NCI-H2227 (cell line): ENCODE measurements at regions not wholly inside any gene's neighbourhood (a gene's known extent, or its start where the extent isn't known, plus 50 kb on each side); places are given as distances from the start of the nearest gene placed in this dataset.

Experiments
- DNase-seq: peaks from one replicate; lab custom pipeline; 2025; ENCODE audit not compliant: unreplicated experiment; lab: John Stamatoyannopoulos, UW

- DNase-seq, result no peak
Measured at GRCh38 chr1:30516485-30516858, 206.9 kb downstream of the MATN1 start.

- no peak for DNase-seq
Measured at GRCh38 chr1:30515755-30516484, 207.5 kb downstream of the MATN1 start.

DNA sequence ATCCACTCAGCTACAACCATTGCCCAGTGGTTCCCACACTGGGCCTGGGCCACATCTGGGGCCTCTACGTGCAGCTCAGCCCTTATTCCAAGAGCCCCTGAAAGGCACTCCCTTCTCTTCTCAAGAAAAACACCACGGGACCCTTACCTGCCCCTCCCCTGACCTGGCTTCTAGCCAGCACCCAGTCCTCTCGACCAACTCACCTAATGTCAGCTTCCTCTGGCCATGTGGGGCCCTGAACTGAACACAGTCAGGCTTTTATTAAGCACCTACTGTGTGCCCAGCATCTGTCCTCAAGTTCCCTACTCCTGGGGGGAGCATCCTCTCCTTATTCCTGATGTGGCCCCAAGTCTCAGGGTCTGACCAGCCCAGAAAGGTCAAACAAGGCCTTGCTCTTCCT lies 208.4 kb downstream of the MATN1 start:
- DNase-seq, result no peak

- DNase-seq, result no peak
Measured at GRCh38 chr1:30514137-30514654, 209.2 kb downstream of the MATN1 start.

- DNase-seq, result no peak
Measured at GRCh38 chr1:30513396-30514136, 209.8 kb downstream of the MATN1 start.

DNA sequence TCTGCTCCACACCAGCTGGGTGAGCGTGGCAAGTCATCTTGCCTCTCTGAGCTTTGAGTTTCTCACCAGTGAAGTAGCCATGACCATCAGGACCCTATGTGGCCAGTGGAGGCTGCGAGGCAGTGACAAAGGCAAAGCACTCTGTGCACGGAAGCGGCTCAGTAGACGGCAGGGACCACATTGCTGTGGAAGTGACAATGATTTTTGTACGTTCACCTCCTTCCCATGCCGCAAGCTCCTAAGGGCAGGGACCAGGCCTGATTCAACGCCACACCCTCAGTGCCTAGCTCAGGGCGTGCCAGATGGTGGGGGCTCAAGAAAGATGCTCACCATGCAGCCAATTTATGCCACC lies 210.5 kb downstream of the MATN1 start:
- DNase-seq, result no peak

DNA sequence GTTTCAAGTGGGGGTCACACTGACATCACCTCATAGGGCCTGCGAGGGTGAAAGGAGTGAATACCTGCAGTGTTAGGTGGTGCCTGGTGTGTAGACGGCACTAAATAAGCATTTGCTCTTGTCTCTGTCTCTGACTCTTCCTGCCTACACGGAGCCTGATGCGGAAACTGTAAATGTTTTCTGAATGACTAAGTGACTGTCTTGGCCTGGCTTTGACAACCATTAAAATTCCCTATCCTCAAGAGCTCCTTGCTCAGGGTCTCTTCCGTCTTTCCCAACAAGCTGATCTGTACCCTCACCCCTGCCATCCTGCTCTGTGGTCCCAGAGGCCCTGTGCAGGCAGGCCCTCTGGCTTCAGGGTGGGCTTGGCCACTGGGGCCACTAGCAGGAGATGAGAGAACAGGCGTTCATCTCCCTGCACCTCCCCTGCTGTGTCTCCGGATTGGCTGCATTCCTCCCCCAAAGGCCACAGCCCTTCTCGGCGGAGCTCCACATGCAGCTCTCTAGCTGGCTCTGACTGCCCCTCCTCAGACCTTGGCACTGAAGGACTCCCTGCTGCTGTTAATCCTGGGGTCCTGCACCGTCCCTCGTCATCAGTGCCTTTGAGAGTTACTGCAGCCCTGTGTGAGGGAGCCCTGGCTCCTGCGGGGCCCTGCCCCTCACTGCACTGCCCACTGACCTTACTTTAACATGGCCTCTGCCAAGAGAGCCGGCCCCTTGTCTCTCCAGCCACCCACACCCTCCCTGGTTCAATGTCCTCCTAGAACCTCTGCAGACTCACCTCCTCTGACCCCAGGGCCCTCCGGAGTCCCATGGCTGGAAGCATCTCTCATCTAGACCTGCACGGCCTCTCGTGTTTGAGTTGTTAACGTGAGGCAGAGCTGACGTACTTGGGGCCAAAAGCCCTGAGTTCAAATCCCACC lies 211.1 kb downstream of the MATN1 start:
- DNase-seq, result no peak

- DNase-seq, result no peak
Measured at GRCh38 chr1:30511563-30511962, 211.8 kb downstream of the MATN1 start.

- DNase-seq, result no peak
Measured at GRCh38 chr1:30511106-30511505, 212.3 kb downstream of the MATN1 start.

- DNase-seq, result no peak
Measured at GRCh38 chr1:30509670-30510069, 213.7 kb downstream of the MATN1 start.

DNA sequence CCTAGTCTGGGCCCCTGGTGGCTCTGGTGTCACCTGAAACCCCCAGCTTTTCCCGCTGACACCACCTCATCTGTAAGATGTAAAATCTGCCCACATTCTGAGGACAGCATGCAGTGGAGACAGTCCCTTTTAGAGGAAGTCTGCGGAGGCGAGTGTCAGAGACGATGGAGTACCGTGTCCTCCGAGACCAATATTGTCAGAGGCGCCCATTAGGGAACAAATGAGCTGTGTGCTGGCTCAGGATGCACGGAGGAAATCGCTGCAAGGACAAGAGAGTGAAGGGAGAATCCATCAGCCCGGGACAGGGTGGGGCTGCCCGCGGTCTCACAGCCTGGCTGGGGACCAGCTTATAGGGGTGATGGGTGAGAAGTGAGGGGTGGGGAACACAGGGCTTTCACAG lies 214.8 kb downstream of the MATN1 start:
- DNase-seq, result no peak

- DNase-seq, result no peak
Measured at GRCh38 chr1:30508175-30508448, 215.3 kb downstream of the MATN1 start.

DNA sequence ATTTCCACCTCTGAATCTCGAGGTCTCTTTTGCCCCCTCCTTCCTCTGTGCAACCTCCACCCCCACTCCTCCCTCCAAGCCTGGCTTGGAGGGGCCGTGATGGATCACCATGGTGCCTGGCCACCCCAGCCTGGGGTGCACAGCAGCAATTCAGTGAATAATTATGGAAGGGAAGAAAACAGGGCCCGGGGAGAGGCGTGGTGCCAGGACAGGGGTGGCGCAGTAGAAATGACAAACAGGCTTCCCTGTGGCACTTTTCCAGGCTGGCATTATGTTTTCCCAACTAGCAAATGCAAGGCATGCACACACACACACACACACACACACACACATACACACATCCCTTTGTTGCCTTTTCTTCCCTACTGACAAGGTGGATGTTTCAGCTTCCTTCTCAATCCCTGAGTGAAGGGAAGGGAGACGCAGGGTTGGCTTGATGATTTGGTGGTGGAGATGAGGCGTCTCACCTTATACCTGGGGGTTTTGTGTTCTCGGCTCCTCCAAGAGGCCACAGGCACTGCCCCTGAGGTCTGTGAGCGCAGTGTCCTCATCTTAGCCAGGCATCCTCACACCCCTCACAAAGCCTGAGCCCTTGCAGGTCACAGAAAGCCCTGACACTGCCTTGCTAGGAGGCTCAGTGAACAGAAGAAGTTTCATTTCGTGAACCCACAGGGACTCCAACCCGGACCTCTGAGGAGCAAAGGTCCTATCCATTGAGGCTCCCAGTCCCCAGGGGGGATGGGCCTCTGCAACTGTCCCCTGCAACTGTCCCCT lies 215.8 kb downstream of the MATN1 start:
- DNase-seq, result no peak

DNA sequence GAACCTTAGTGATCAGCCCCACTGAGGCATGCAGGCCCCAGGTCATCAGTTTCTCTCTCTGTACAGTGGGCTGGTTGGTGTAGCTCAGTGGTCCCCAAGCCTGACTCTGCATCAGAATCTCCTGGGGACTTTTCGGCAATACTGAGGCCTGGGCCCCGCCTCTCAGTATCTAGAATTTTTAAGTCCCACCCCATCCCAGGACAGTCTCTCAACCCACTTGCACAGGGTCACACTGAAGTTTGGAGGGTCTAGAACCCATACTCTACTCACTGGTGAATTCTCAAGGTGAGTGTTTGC lies 216.4 kb downstream of the MATN1 start:
- DNase-seq, result no peak

- no peak for DNase-seq
Measured at GRCh38 chr1:30506291-30507015, 216.9 kb downstream of the MATN1 start.

- DNase-seq, result no peak
Measured at GRCh38 chr1:30505853-30506252, 217.5 kb downstream of the MATN1 start.

DNA sequence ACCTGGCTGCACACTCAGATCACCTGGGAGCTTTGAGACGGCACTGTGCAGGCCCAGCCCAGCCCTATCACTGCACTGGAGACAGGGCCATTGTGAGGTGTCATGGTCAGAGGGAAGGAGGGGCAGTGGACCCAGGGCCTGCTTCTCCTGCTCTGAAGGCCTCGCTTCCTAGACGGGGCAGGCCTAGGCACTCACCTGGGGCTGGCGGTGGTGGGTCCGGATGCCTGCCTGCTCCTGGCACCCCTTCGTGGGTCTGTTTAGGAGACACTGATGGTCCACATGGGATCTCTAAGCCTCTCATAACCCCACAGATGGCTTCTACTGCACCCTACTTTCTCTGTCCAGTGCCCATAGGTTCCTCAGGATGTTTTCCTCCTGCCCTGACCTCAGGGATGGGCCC lies 230.9 kb downstream of the MATN1 start:
- no peak for DNase-seq

- no peak for DNase-seq
Measured at GRCh38 chr1:30491831-30492230, 231.6 kb downstream of the MATN1 start.

- DNase-seq, result no peak
Measured at GRCh38 chr1:30490554-30491053, 232.8 kb downstream of the MATN1 start.

DNA sequence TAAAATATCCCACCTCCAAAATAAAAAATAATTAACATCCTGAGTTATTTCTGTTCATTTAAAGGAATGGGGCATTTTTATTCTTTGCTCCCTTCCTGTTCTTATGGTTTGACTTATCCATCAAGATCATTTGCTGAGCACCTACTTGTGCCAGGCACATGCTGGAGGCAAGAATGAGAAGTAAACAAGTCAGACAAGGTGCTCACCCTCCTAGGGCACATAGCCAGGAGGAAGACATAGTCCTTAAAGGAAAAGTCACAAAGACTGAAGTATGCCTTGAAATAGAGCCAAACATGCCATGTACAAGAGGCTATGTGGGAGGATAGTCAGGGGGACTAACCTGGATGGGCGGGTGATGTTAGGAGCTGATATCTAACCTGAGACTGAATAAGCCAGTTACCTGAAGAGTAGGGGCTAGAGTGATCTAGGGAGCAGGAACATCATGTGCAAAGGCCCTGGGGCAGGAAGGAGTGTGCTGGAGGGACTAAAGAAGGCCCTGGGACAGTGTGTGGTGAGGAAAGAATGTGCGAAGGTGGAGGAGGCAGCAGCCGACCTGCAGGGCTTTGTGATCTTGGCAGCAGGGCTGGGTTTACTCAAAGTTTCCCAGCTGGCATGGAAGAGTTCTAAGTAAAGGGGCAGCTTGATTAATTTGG lies 233.5 kb downstream of the MATN1 start:
- DNase-seq, result no peak
